ENCODE measurements at regions not wholly inside any gene's neighbourhood (a gene's known extent, or its start where the extent isn't known, plus 50 kb on each side); places are given as distances from the start of the nearest gene placed in this dataset.

- Histone ChIP-seq H3K9me3 (ENCODE audit: low read length) (no peaks in the 10 kb centered on the region), H4K20me1 (ENCODE audit: insufficient read depth) (no peaks in the 10 kb centered on the region), H3K27ac (ENCODE audit: low read length) (no peak overlapping the region), H3K4me3 (ENCODE audit: low read length) (no peak overlapping the region), H3K9ac (ENCODE audit: low read length) (no peak overlapping the region), H2AFZ (ENCODE audit: low read depth, low read length) (no peak overlapping the region), H3K4me2 (ENCODE audit: low read length) (no peak overlapping the region), H3K79me2 (replicated peaks; ENCODE audit: insufficient read depth, low read length) (no peaks in the 10 kb centered on the region), H3K36me3 (ENCODE audit: insufficient read depth, low read length) (no peaks in the 10 kb centered on the region), H3K9me2 (ENCODE audit: insufficient read depth, low read length) (no peaks in the 10 kb centered on the region), H3K27me3 (ENCODE audit: insufficient read depth, low read depth, low read length) (no peaks in the 10 kb centered on the region), H3F3A (ENCODE audit: insufficient read depth, low read length, poor library complexity, severe bottlenecking) (no peaks in the 10 kb centered on the region)
- TF ChIP-seq EP300 (conservative IDR thresholded peaks at IDR 0.05; ENCODE audit: poor library complexity, severe bottlenecking) (no peak), CTCF (IDR thresholded peaks at IDR 0.05; ENCODE audit: poor library complexity, severe bottlenecking) (no peak), MXI1 (conservative IDR thresholded peaks at IDR 0.05; ENCODE audit: poor library complexity, severe bottlenecking) (no peak), SMC3 (conservative IDR thresholded peaks at IDR 0.05; ENCODE audit: poor library complexity) (no peak), EZH2 (IDR thresholded peaks at IDR 0.05; ENCODE audit: borderline replicate concordance, insufficient read depth, low read length, poor library complexity, severe bottlenecking) (no peak), POLR2AphosphoS5 (IDR thresholded peaks at IDR 0.05) (no peak), REST (IDR thresholded peaks at IDR 0.05; ENCODE audit: borderline replicate concordance) (no peak), TAF1 (IDR thresholded peaks at IDR 0.05; ENCODE audit: low read depth) (no peak), RAD21 (conservative IDR thresholded peaks at IDR 0.05) (no peak)
These were observed 153.0 kb downstream of the RBFOX3 start for GRCh38 chr17:79457889-79458288.

- no peaks in the 10 kb centered on the region for H3F3A ChIP-seq (ENCODE audit: insufficient read depth, low read length, poor library complexity, severe bottlenecking)
- H3K9me2 ChIP-seq (ENCODE audit: insufficient read depth, low read length): no peaks in the 10 kb centered on the region
- no peaks in the 10 kb centered on the region for H3K27me3 ChIP-seq (ENCODE audit: insufficient read depth, low read depth, low read length)
- H3K27ac ChIP-seq (ENCODE audit: low read length): no peak overlapping the region
- no peak overlapping the region for H3K9ac ChIP-seq (ENCODE audit: low read length)
- H4K20me1 ChIP-seq (ENCODE audit: insufficient read depth): no peaks in the 10 kb centered on the region
- no peaks in the 10 kb centered on the region for H3K36me3 ChIP-seq (ENCODE audit: insufficient read depth, low read length)
- no peak overlapping the region for H3K4me2 ChIP-seq (ENCODE audit: low read length)
- no peak overlapping the region for H2AFZ ChIP-seq (ENCODE audit: low read depth, low read length)
- H3K9me3 ChIP-seq (ENCODE audit: low read length): no peaks in the 10 kb centered on the region
- no peaks in the 10 kb centered on the region for H3K79me2 ChIP-seq (replicated peaks; ENCODE audit: insufficient read depth, low read length)
- TF ChIP-seq CTCF (IDR thresholded peaks at IDR 0.05; ENCODE audit: poor library complexity, severe bottlenecking): no peak
- TF ChIP-seq POLR2AphosphoS5 (IDR thresholded peaks at IDR 0.05): no peak
- TF ChIP-seq RAD21 (conservative IDR thresholded peaks at IDR 0.05): no peak
- no peak for TF ChIP-seq SMC3 (conservative IDR thresholded peaks at IDR 0.05; ENCODE audit: poor library complexity)
- no peak for TF ChIP-seq TAF1 (IDR thresholded peaks at IDR 0.05; ENCODE audit: low read depth)
- TF ChIP-seq EP300 (conservative IDR thresholded peaks at IDR 0.05; ENCODE audit: poor library complexity, severe bottlenecking): no peak
- no peak for TF ChIP-seq EZH2 (IDR thresholded peaks at IDR 0.05; ENCODE audit: borderline replicate concordance, insufficient read depth, low read length, poor library complexity, severe bottlenecking)
- no peak for TF ChIP-seq MXI1 (conservative IDR thresholded peaks at IDR 0.05; ENCODE audit: poor library complexity, severe bottlenecking)
- TF ChIP-seq REST (IDR thresholded peaks at IDR 0.05; ENCODE audit: borderline replicate concordance): no peak
- no peak overlapping the region for H3K4me3 ChIP-seq (ENCODE audit: low read length)
These were observed 153.5 kb downstream of the RBFOX3 start for GRCh38 chr17:79457376-79457775.

All from neural cell (in vitro differentiated cells).